GM19467 (cell line): ENCODE measurements at regions not wholly inside any gene's neighbourhood (a gene's known extent, or its start where the extent isn't known, plus 50 kb on each side); places are given as distances from the start of the nearest gene placed in this dataset.

ENCODE experiments used
- ATAC-seq: cut with Tn5 transposase; IDR thresholded peaks from one replicate; pipeline ENCODE4 v1.9.1; 2021; ENCODE audit warnings: mild to moderate bottlenecking, moderate library complexity; ENCODE audit not compliant: unreplicated experiment

GRCh38 chr6:65819152-65819551, 112.1 kb upstream of the EYS start:
- ATAC-seq, result no peak

- no peak for ATAC-seq
Observed at GRCh38 chr6:65818576-65818975, 111.5 kb upstream of the EYS start.

- no peak for ATAC-seq
Observed at GRCh38 chr6:65816991-65817390, 110.0 kb upstream of the EYS start.

- no peak for ATAC-seq
Observed at GRCh38 chr6:65814071-65814470, 107.0 kb upstream of the EYS start.

GRCh38 chr6:65803186-65803585, 96.2 kb upstream of the EYS start:
- no peak for ATAC-seq

- ATAC-seq, result no peak
Observed at GRCh38 chr6:65799389-65799788, 92.4 kb upstream of the EYS start.

- no peak for ATAC-seq
Observed at GRCh38 chr6:65798280-65799014, 91.4 kb upstream of the EYS start.

GRCh38 chr6:65790666-65791065, 83.6 kb upstream of the EYS start:
- no peak for ATAC-seq

- no peak for ATAC-seq
Observed at GRCh38 chr6:65787787-65788186, 80.8 kb upstream of the EYS start.

GRCh38 chr6:65786815-65787214, 79.8 kb upstream of the EYS start:
- ATAC-seq, result no peak

GRCh38 chr6:65780691-65781090, 73.7 kb upstream of the EYS start:
- no peak for ATAC-seq

- no peak for ATAC-seq
Observed at GRCh38 chr6:65776332-65776731, 69.3 kb upstream of the EYS start.

- no peak for ATAC-seq
Observed at GRCh38 chr6:65771946-65772345, 64.9 kb upstream of the EYS start.

GRCh38 chr6:65761890-65762289, 54.9 kb upstream of the EYS start:
- no peak for ATAC-seq

GRCh38 chr6:65760285-65760684, 53.3 kb upstream of the EYS start:
- ATAC-seq, result no peak
